Duodenal mucosa (tissue), 2 donors: ENCODE measurements at regions not wholly inside any gene's neighbourhood (a gene's known extent, or its start where the extent isn't known, plus 50 kb on each side); places are given as distances from the start of the nearest gene placed in this dataset.

Experiments
- H3K27ac ChIP-seq: one replicate; pipeline ENCODE4 v1.7.0; 2013; ENCODE audit warnings: low read depth, low read length
- H3K27me3 ChIP-seq, 2 donors: one replicate each; pipeline ENCODE4 v1.7.0; 2013; ENCODE audit warnings: low read length in 2 of 2, control low read depth in 1 of 2; ENCODE audit not compliant: insufficient read depth in 2 of 2, control insufficient read depth in 1 of 2
- H3K36me3 ChIP-seq, 2 donors: one replicate each; pipeline ENCODE4 v1.7.0; 2013; ENCODE audit warnings: low read length in 2 of 2, control low read depth in 1 of 2; ENCODE audit not compliant: insufficient read depth in 2 of 2, control insufficient read depth in 1 of 2
- H3K4me1 ChIP-seq, 2 donors: one replicate each; pipeline ENCODE4 v1.7.0; 2013; ENCODE audit warnings: low read length in 2 of 2, control low read depth in 1 of 2; ENCODE audit not compliant: insufficient read depth in 2 of 2, control insufficient read depth in 1 of 2
- H3K4me3 ChIP-seq, 2 donors: one replicate each; pipeline ENCODE4 v1.7.0; 2013; ENCODE audit warnings: low read length in 2 of 2, low read depth in 1 of 2
- H3K9ac ChIP-seq, 2 donors: one replicate each; pipeline ENCODE4 v1.7.0; 2013; ENCODE audit warnings: low read length in 2 of 2, low read depth in 1 of 2
- H3K9me3 ChIP-seq, 2 donors: one replicate each; pipeline ENCODE4 v1.7.0; 2013; ENCODE audit warnings: low read length in 2 of 2, control low read depth in 1 of 2; ENCODE audit not compliant: control insufficient read depth in 1 of 2

- Histone ChIP-seq H3K9me3 (no peaks in the 10 kb centered on the region), H3K4me3 (no peak overlapping the region), H3K27me3 (no peaks in the 10 kb centered on the region), H3K4me1 (peaks cover 25 to 34% of the 10 kb centered on the region in 2 donors), H3K36me3 (no peaks in the 10 kb centered on the region), H3K9ac (no peak overlapping the region), H3K27ac (no peak overlapping the region)
Observed at GRCh38 chr11:95296621-95297025, 65.6 kb upstream of the SESN3 start.

GRCh38 chr11:95296165-95296564 is 65.2 kb upstream of the SESN3 start:
- no peak overlapping the region for H3K4me3 ChIP-seq
- no peak overlapping the region for H3K27ac ChIP-seq
- no peaks in the 10 kb centered on the region for H3K36me3 ChIP-seq
- no peaks in the 10 kb centered on the region for H3K27me3 ChIP-seq
- no peaks in the 10 kb centered on the region for H3K9me3 ChIP-seq
- no peak overlapping the region for H3K9ac ChIP-seq
- H3K4me1 ChIP-seq = peaks cover 21 to 34% of the 10 kb centered on the region in 2 donors

GRCh38 chr11:95295382-95296149 is 64.6 kb upstream of the SESN3 start:
- Histone ChIP-seq H3K9ac (no peak overlapping the region), H3K4me3 (no peak overlapping the region), H3K4me1 (peaks cover 21 to 34% of the 10 kb centered on the region in 2 donors), H3K27ac (no peak overlapping the region), H3K36me3 (no peaks in the 10 kb centered on the region), H3K9me3 (no peaks in the 10 kb centered on the region), H3K27me3 (no peaks in the 10 kb centered on the region)

- Histone ChIP-seq H3K36me3 (no peaks in the 10 kb centered on the region), H3K27me3 (no peaks in the 10 kb centered on the region), H3K4me1 (peaks cover 21 to 34% of the 10 kb centered on the region in 2 donors), H3K9me3 (no peaks in the 10 kb centered on the region), H3K4me3 (no peak overlapping the region), H3K27ac (no peak overlapping the region), H3K9ac (no peak overlapping the region)
Observed at GRCh38 chr11:95294701-95295100, 63.7 kb upstream of the SESN3 start.

GRCh38 chr11:95293116-95293515 is 62.1 kb upstream of the SESN3 start:
- peaks cover 21 to 34% of the 10 kb centered on the region in 2 donors for H3K4me1 ChIP-seq
- H3K27ac ChIP-seq = no peak overlapping the region
- H3K9me3 ChIP-seq = no peaks in the 10 kb centered on the region
- H3K9ac ChIP-seq = no peak overlapping the region
- no peaks in the 10 kb centered on the region for H3K27me3 ChIP-seq
- H3K4me3 ChIP-seq = no peak overlapping the region
- no peaks in the 10 kb centered on the region for H3K36me3 ChIP-seq

- Histone ChIP-seq H3K4me1 (peaks cover 21 to 32% of the 10 kb centered on the region in 2 donors), H3K36me3 (no peaks in the 10 kb centered on the region), H3K9me3 (no peaks in the 10 kb centered on the region), H3K27ac (no peak overlapping the region), H3K9ac (no peak overlapping the region), H3K4me3 (no peak overlapping the region), H3K27me3 (no peaks in the 10 kb centered on the region)
Observed at GRCh38 chr11:95291946-95292345, 60.9 kb upstream of the SESN3 start.

GRCh38 chr11:95289378-95290101 is 58.5 kb upstream of the SESN3 start:
- H3K4me1 ChIP-seq = peaks cover 8% of the 10 kb centered on the region in 2 donors
- no peak overlapping the region for H3K9ac ChIP-seq
- no peak overlapping the region for H3K27ac ChIP-seq
- H3K36me3 ChIP-seq = no peaks in the 10 kb centered on the region
- H3K27me3 ChIP-seq = no peaks in the 10 kb centered on the region
- no peaks in the 10 kb centered on the region for H3K9me3 ChIP-seq
- no peak overlapping the region for H3K4me3 ChIP-seq

GRCh38 chr11:95284057-95285052 is 53.4 kb upstream of the SESN3 start:
- Histone ChIP-seq H3K36me3 (no peaks in the 10 kb centered on the region), H3K9ac (no peak overlapping the region), H3K27me3 (no peaks in the 10 kb centered on the region), H3K27ac (no peak overlapping the region), H3K4me3 (no peak overlapping the region), H3K9me3 (no peaks in the 10 kb centered on the region), H3K4me1 (peaks cover 0 to 4% of the 10 kb centered on the region in 2 donors)

GRCh38 chr11:95283650-95284049 is 52.6 kb upstream of the SESN3 start:
- Histone ChIP-seq H3K9ac (no peak overlapping the region), H3K4me3 (no peak overlapping the region), H3K36me3 (no peaks in the 10 kb centered on the region), H3K4me1 (peaks cover 0 to 4% of the 10 kb centered on the region in 2 donors), H3K27me3 (no peaks in the 10 kb centered on the region), H3K27ac (no peak overlapping the region), H3K9me3 (no peaks in the 10 kb centered on the region)
